ENCODE measurements at regions not wholly inside any gene's neighbourhood (a gene's known extent, or its start where the extent isn't known, plus 50 kb on each side); places are given as distances from the start of the nearest gene placed in this dataset.

DNA sequence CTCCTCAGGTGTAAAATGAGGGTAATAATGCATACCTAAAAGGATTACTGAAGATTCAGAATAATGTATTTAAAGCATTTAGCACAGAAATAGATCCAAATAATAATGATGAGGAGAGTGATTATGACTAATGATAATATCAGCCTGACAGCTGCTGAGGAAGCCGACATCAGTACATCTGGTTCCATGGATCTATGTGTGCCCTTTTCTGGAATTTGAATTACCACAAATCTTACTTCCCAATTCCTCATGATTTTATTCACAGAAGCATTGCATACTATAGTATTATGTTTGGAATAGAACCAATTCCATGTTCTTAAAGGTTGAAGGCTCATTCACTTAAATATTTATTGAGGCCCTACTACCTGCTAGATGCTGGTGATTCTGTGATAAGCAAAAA is 248.9 kb upstream of the THUMPD2 start:
- TF ChIP-seq EZH2 (IDR thresholded peaks at IDR 0.05; ENCODE audit: borderline replicate concordance, insufficient read depth, low read depth, low read length, poor library complexity, severe bottlenecking) = no peak
- TF ChIP-seq, protein P1, sequence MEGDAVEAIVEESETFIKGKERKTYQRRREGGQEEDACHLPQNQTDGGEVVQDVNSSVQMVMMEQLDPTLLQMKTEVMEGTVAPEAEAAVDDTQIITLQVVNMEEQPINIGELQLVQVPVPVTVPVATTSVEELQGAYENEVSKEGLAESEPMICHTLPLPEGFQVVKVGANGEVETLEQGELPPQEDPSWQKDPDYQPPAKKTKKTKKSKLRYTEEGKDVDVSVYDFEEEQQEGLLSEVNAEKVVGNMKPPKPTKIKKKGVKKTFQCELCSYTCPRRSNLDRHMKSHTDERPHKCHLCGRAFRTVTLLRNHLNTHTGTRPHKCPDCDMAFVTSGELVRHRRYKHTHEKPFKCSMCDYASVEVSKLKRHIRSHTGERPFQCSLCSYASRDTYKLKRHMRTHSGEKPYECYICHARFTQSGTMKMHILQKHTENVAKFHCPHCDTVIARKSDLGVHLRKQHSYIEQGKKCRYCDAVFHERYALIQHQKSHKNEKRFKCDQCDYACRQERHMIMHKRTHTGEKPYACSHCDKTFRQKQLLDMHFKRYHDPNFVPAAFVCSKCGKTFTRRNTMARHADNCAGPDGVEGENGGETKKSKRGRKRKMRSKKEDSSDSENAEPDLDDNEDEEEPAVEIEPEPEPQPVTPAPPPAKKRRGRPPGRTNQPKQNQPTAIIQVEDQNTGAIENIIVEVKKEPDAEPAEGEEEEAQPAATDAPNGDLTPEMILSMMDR (IDR thresholded peaks at IDR 0.05) = no peak

Data from B cell (primary cell).